Naive thymus-derived CD8-positive, alpha-beta T cell (primary cell): ENCODE measurements at regions not wholly inside any gene's neighbourhood (a gene's known extent, or its start where the extent isn't known, plus 50 kb on each side); places are given as distances from the start of the nearest gene placed in this dataset.

Experiments
- ATAC-seq, 2 donors: fragments of 150-1000 bp; cut with Tn5 transposase in 1 of 2; sonication (Bioruptor Pico), chemical (Tn5 transposase) in 1 of 2; 1 replicate in 1 of 2; 2 replicates in 1 of 2; pipeline ENCODE4 v1.10.0; 2021; ENCODE audit warnings: mild to moderate bottlenecking in 2 of 2, moderate library complexity in 2 of 2
- POLR2A ChIA-PET: fragments of 350-600 bp; sonication (Branson Sonifier 250); formaldehyde crosslinking; loops from one replicate; lab custom pipeline; 2021; ENCODE audit warnings: antibody characterized with exemption; lab: Charles Lee
- DNase-seq, 10 donors: peaks; one replicate each; pipeline versions ENCODE4 v3.0.0 to v3.0.0-alpha.2; 2020 to 2022
- H3K27ac Mint-ChIP-seq, 10 donors: one replicate each; pipeline ENCODE4 v1.8.0; 2020 to 2022; ENCODE audit warnings: mild to moderate bottlenecking in 10 of 10, mixed read lengths in 10 of 10, moderate library complexity in 4 of 10, inconsistent platforms in 1 of 10
- H3K27me3 Mint-ChIP-seq, 5 donors: one replicate each; pipeline ENCODE4 v1.8.0; 2021 to 2022; ENCODE audit warnings: mixed read lengths in 5 of 5
- H3K36me3 Mint-ChIP-seq, 3 donors: one replicate each; pipeline ENCODE4 v1.8.0; 2020 to 2022; ENCODE audit warnings: mixed read lengths in 3 of 3, mild to moderate bottlenecking in 2 of 3, inconsistent platforms in 1 of 3
- H3K4me1 Mint-ChIP-seq, 4 donors: one replicate each; pipeline ENCODE4 v1.8.0; 2021 to 2022; ENCODE audit warnings: mixed read lengths in 4 of 4
- H3K4me3 Mint-ChIP-seq, 10 donors: one replicate each; pipeline ENCODE4 v1.8.0; 2020 to 2022; ENCODE audit warnings: mild to moderate bottlenecking in 10 of 10, mixed read lengths in 10 of 10, moderate library complexity in 6 of 10, inconsistent platforms in 1 of 10
- H3K9me3 Mint-ChIP-seq, 9 donors: one replicate each; pipeline ENCODE4 v1.8.0; 2020 to 2022; ENCODE audit warnings: mixed read lengths in 9 of 9, mild to moderate bottlenecking in 3 of 9, inconsistent platforms in 1 of 9, moderate library complexity in 1 of 9

DNA sequence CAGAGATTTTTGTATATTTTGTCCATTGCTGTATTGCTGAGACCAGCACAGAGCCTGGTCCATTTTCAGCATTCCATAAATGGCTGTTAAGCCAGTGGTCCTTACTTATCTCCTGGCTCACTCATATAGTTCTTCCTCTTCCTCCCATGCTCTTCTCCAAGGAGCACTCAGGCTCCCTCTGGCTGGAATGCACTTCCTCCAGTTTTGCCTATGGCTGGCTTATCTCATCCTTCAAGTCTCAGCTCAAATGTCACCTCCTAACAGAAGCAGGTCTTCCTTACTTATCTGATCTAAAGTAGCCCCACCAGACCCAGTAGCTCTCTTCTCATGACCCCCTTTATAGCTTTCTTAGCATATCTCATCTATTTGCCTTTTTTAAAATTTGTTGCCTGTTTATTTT lies 146.9 kb downstream of the SLC30A10 start:
- Mint-ChIP-seq H3K27me3 (peaks cover 0 to 16% (median 10%) of the 10 kb centered on the region in 5 donors), H3K4me3 (no peak overlapping the region), H3K4me1 (peaks cover 0 to 7% (median 0%) of the 10 kb centered on the region in 4 donors), H3K27ac (no peak overlapping the region), H3K36me3 (no peaks in the 10 kb centered on the region), H3K9me3 (peaks cover 0 to 10% (median 4%) of the 10 kb centered on the region in 9 donors)
- POLR2A ChIA-PET = no interaction called here
- no peak for ATAC-seq
- DNase-seq = no peak

DNA sequence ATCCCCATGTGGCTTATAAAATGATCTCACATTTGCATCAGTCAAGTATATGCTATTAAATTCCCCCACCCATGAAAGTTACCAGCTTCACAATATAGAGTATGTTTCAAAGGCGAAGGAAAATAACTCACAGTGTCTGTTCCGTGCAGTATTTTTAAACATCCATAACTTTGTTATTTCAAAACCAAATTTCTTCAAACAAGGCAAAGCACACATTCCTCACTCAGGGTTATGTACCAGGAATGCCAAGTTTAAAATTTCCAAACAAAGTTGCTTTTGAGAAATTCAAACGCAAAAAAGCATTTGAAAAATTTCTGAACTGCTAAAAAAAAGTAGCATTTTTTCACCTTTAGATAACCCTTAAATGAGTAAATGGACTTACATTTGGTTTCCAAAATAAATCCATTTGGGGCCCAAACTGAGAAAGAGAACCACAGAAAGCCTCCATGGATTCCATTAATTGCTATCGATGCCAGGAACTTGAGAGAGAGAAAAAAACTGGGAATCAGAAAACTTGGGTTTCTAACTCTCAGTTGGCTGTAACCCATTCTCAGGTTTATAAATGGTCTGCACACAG lies 149.5 kb downstream of the SLC30A10 start:
- Mint-ChIP-seq H3K9me3 (peaks cover 2 to 15% (median 6%) of the 10 kb centered on the region in 9 donors), H3K4me1 (no peaks in the 10 kb centered on the region), H3K4me3 (no peak overlapping the region), H3K36me3 (peaks cover 0 to 2% (median 0%) of the 10 kb centered on the region in 3 donors), H3K27ac (no peak overlapping the region), H3K27me3 (peaks cover 0 to 10% (median 7%) of the 10 kb centered on the region in 5 donors)
- POLR2A ChIA-PET = no interaction called here
- ATAC-seq (no peak), DNase-seq (no peak)

DNA sequence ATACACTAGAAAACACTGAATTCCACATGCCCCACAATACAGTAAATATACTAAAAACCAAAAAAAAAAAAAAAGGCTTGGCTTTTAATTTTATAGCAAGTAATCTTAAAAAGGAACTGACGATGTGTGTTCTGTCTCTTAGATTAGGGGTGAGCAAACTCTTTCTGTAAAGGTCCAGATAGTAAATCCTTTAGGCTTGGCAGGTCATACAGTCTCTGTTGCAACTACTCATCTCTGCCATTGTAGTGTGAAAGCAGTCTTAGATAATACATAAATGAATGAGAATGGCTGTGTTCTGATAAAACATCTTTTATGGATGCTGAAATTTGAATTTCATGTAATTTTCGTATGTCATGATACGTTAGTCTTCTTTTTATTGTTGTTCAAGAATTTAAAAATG lies 150.2 kb downstream of the SLC30A10 start:
- POLR2A ChIA-PET = no interaction called here
- Mint-ChIP-seq H3K27me3 (peaks cover 0 to 6% (median 0%) of the 10 kb centered on the region in 5 donors), H3K27ac (no peak overlapping the region), H3K4me1 (no peaks in the 10 kb centered on the region), H3K4me3 (no peak overlapping the region), H3K36me3 (peaks cover 0 to 5% (median 0%) of the 10 kb centered on the region in 3 donors), H3K9me3 (peaks cover 0 to 13% (median 7%) of the 10 kb centered on the region in 9 donors)
- ATAC-seq (no peak), DNase-seq (no peak)

DNA sequence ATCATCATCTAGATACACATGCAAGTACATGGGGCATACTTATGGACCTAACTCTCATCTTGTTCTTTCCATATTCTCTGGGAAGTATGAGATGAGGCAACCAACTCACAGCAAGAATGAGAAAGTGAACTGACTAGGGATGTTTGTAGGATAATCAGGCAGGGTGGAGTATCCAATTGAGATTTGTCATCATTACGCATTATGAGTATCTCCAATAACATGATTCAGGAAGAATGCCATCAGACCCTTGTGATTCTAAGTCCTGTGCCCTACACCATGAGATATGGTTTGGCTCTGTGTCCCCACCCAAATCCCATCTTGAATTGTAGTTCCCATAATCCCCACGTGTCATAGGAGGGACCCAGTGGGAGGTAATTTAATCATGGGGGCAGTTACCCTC lies 154.0 kb downstream of the SLC30A10 start:
- Mint-ChIP-seq H3K36me3 (peaks cover 0 to 5% (median 0%) of the 10 kb centered on the region in 3 donors), H3K27ac (no peak overlapping the region), H3K4me3 (no peak overlapping the region), H3K9me3 (peaks cover 0 to 27% (median 9%) of the 10 kb centered on the region in 9 donors), H3K27me3 (peaks cover 0 to 2% (median 0%) of the 10 kb centered on the region in 5 donors), H3K4me1 (no peaks in the 10 kb centered on the region)
- ATAC-seq (no peak), DNase-seq (no peak)
- POLR2A ChIA-PET = no interaction called here

DNA sequence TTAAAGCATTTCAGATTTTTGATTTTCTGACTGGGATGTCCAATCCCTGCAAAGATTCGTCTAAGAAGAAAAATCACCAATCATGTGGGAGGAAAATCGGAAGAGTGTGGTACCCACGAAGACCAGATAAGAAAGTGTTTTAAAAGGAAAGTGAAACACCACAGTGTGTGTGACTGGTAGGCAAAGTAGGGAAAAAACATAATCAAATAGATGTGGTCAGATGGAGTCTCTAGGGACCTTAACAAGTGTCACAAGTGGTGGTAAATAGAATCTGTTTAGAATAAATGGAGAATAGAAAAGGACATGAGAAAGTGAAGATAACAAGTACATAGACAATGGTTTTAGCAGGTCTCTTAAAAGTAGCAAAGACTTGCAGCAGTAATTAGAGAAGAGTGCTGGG lies 154.6 kb downstream of the SLC30A10 start:
- peaks cover 0 to 5% (median 0%) of the 10 kb centered on the region in 3 donors for H3K36me3 Mint-ChIP-seq
- POLR2A ChIA-PET = no interaction called here
- no peaks in the 10 kb centered on the region for H3K4me1 Mint-ChIP-seq
- no peaks in the 10 kb centered on the region for H3K27me3 Mint-ChIP-seq
- no peak for DNase-seq
- no peak for ATAC-seq
- peaks cover 0 to 33% (median 9%) of the 10 kb centered on the region in 9 donors for H3K9me3 Mint-ChIP-seq
- no peak overlapping the region for H3K4me3 Mint-ChIP-seq
- no peak overlapping the region for H3K27ac Mint-ChIP-seq

DNA sequence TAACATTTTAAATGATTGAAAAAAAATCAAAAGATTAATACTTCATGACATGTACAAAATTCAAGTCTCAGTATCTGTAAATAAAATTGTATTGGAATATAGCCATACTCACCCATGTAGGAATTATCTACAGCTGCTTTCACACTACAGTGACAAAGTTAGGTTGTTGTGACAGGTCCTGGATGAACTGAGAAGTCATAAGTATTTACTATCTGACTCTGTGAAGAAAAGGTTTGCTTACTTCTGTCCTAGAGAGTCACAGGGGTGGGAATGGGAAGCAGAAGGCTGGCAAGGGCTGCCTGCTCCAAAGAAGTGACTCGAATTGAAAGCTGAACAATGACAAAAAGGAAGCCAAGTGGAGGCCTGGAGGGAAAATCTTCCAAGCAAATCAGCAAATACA lies 155.2 kb downstream of the SLC30A10 start:
- H3K9me3 Mint-ChIP-seq = peaks cover 0 to 34% (median 12%) of the 10 kb centered on the region in 9 donors
- H3K27me3 Mint-ChIP-seq = no peaks in the 10 kb centered on the region

DNA sequence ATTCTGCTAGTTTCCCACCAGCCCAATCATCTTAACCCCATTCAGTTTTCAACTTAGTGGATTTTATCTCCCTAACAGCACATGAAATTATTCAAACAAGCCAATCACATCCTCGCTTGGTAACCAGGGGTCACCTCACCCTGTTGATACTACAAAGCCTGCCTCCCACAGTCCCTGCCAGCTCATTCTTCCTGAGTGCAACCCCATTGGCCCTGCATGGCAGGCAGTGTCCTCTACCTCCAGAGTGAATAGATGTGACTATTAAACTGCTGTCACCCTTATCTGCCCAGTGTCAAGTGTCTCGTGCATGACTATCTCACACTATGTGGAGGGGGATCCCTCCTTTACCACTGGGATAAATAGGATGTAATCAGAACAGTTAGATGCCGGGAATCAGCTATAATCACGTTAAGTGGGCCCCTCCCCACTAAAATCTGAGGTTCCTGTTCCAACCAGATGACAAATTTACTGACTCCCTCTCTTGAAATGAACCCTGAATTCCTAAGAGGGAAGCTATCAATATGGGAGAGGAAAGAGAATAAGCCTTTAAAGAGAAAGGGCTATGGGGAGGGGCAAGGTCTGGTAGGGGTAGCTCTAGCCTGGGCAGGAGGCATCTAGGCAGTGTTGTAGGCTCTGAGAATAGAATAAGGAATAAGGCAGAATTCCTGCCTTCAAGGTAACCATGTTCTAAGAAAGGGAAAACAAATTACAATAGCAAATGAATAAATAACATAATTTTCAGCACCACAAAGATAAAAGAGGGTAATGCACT lies 155.9 kb downstream of the SLC30A10 start:
- DNase-seq = no peak
- Mint-ChIP-seq H3K9me3 (peaks cover 0 to 39% (median 15%) of the 10 kb centered on the region in 9 donors), H3K36me3 (peaks cover 0 to 5% (median 0%) of the 10 kb centered on the region in 3 donors), H3K27me3 (no peaks in the 10 kb centered on the region), H3K4me1 (no peaks in the 10 kb centered on the region), H3K27ac (no peak overlapping the region), H3K4me3 (no peak overlapping the region)
- POLR2A ChIA-PET = no interaction called here
- no peak for ATAC-seq

More for the DNA sequence above, 155.2 kb downstream of the SLC30A10 start:
- POLR2A ChIA-PET = no interaction called here
- H3K27ac Mint-ChIP-seq = no peak overlapping the region
- ATAC-seq (no peak), DNase-seq (no peak)
- peaks cover 0 to 5% (median 0%) of the 10 kb centered on the region in 3 donors for H3K36me3 Mint-ChIP-seq
- no peak overlapping the region for H3K4me3 Mint-ChIP-seq
- no peaks in the 10 kb centered on the region for H3K4me1 Mint-ChIP-seq

DNA sequence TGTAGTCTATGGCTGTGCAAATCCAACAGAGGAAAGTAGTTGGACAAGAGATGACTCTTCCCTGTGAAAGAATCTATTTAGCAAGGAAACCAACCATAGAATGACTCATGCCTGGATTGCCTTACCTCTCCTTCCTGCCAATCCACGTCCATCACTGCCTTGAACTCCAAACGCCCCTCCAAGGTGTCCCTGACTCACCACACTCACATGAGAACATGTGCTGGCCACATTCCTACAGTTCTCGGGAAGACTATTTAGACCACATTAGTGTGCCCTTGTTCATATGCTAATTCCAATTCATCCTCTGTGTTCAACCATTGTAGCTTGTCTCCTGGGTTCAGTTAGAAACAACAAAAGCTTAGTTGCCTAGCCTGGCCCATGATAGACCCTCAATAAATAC lies 157.3 kb downstream of the SLC30A10 start:
- DNase-seq (no peak), ATAC-seq (no peak)
- Mint-ChIP-seq H3K4me1 (no peaks in the 10 kb centered on the region), H3K27ac (no peak overlapping the region), H3K4me3 (no peak overlapping the region), H3K27me3 (no peaks in the 10 kb centered on the region), H3K9me3 (peaks cover 0 to 53% (median 16%) of the 10 kb centered on the region in 9 donors), H3K36me3 (peaks cover 0 to 5% (median 0%) of the 10 kb centered on the region in 3 donors)
- POLR2A ChIA-PET = no interaction called here

DNA sequence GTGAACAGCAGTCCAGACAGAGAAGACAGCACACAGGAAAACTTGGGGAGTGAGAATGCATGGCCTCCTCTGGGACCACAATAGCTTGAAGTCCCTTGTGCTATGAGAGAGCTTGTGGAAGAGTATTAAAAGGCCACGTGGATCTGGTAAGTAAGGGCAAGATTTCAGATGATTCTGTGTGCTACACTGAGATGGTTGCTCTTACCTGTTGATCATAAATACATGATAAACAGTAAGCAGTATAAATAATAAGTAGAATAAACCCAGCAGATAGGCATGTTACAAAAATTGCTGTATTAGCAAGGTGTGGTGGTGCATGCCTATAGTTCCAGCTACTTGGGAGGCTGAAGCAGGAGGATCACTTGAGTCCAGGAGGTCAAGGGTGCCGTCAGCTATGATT lies 150.4 kb upstream of the ZC3H11B start:
- peaks cover 0 to 42% (median 10%) of the 10 kb centered on the region in 9 donors for H3K9me3 Mint-ChIP-seq
- POLR2A ChIA-PET = no interaction called here
- ATAC-seq = no peak
- no peaks in the 10 kb centered on the region for H3K4me1 Mint-ChIP-seq
- no peaks in the 10 kb centered on the region for H3K36me3 Mint-ChIP-seq
- H3K27me3 Mint-ChIP-seq = peaks cover 0 to 12% (median 4%) of the 10 kb centered on the region in 5 donors
- H3K27ac Mint-ChIP-seq = no peak overlapping the region
- no peak for DNase-seq
- H3K4me3 Mint-ChIP-seq = no peak overlapping the region

DNA sequence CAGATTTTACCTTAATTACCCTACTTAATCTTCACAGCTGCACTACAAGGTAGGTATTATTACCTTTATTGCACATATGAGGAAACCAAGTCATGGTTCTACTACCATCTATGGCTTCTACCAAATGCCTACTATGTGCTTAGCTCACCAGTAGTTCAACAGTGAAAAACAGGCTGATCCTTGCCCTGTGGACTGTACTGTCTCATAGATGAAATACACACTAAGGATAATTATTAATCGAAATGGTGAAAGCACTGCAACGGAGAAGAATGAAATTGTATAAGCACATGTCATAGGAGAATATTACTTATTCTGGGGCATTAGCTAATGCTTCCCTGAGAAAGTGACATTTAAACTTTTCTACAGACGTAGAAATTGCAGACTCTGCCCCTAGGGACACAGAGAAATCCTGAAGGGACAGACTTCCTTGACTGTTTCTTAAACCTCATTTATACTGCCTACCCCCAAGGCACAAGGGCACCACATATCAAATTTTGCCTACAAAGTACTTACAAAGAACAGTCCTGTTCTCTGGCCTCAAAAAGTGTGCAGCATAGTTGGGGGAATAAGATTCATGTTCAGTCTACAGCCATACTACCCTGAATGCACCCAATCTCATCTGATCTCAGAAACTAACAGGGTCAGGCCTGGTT lies 148.4 kb upstream of the ZC3H11B start:
- H3K27ac Mint-ChIP-seq = no peak overlapping the region
- H3K4me3 Mint-ChIP-seq = no peak overlapping the region
- DNase-seq (no peak), ATAC-seq (no peak)
- H3K36me3 Mint-ChIP-seq = no peaks in the 10 kb centered on the region
- H3K4me1 Mint-ChIP-seq = no peaks in the 10 kb centered on the region
- peaks cover 0 to 25% (median 7%) of the 10 kb centered on the region in 9 donors for H3K9me3 Mint-ChIP-seq
- POLR2A ChIA-PET = no interaction called here
- peaks cover 0 to 12% (median 4%) of the 10 kb centered on the region in 5 donors for H3K27me3 Mint-ChIP-seq

DNA sequence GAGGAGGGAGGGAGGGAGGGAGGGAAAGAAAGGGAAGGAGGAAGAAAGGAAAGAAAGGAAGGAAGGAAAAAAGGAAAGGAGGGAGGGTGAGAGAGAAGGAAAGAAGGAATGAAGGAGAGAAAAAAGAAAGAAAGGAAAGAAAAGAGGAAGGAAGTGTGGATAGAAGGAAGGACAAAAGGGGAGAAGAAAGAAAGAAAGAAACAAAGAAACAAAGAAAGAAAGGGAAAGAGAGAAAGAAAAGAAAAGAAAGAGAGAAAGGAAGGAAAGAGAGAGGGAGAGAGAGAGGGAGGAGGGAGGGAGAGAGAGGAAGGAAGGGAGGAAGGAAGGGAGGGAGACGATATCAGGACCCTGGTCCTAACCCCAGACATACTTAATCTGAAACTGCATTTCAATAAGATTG lies 146.2 kb upstream of the ZC3H11B start:
- POLR2A ChIA-PET = no interaction called here
- no peaks in the 10 kb centered on the region for H3K4me1 Mint-ChIP-seq
- peaks cover 0 to 12% (median 2%) of the 10 kb centered on the region in 9 donors for H3K9me3 Mint-ChIP-seq
- peaks cover 0 to 11% (median 4%) of the 10 kb centered on the region in 5 donors for H3K27me3 Mint-ChIP-seq
- H3K36me3 Mint-ChIP-seq = no peaks in the 10 kb centered on the region
- DNase-seq (no peak), ATAC-seq (no peak)
- no peak overlapping the region for H3K27ac Mint-ChIP-seq
- no peak overlapping the region for H3K4me3 Mint-ChIP-seq

DNA sequence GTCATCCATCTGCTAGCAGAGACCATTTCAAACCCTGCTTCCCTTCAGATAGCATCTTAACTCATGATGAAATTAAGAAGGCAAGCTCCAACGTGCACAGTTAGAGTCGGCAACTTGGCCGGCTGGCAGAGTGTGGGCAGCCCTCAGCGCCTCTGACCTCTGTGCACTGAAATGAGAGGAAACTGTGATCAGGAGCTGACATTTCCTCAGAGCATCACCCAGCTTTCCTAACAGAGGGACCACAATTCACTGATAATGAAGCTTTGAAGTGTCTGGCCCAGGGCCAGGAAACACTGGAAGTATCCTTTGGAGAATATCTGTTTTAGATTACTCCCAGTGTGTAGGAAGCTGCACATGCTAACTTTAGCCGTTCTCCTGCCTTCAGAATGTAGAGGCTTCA lies 145.0 kb upstream of the ZC3H11B start:
- Mint-ChIP-seq H3K4me1 (no peaks in the 10 kb centered on the region), H3K36me3 (no peaks in the 10 kb centered on the region), H3K9me3 (peaks cover 0 to 4% (median 0%) of the 10 kb centered on the region in 9 donors), H3K27me3 (peaks cover 0 to 8% (median 1%) of the 10 kb centered on the region in 5 donors), H3K4me3 (no peak overlapping the region), H3K27ac (no peak overlapping the region)
- POLR2A ChIA-PET = no interaction called here
- no peak for DNase-seq
- no peak for ATAC-seq

DNA sequence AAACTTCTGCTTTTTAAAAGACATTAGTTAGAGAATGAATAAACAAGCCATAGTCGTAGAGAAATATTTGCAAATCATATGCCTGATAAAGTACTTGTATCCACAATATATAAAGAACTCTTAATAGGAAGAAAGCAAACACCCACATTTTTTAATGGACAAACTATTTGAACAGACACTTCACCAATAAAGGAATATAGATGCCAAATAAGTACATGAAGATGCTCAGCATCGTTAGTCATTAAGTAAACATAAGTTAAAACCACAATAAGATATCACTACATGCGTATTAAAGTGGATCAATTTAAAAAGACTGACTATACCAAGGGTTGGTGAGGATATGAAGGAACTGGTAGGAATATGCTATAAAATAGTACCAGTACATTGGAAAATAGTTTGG lies 142.3 kb upstream of the ZC3H11B start:
- no peaks in the 10 kb centered on the region for H3K4me1 Mint-ChIP-seq
- no peak overlapping the region for H3K27ac Mint-ChIP-seq
- peaks cover 0 to 8% (median 0%) of the 10 kb centered on the region in 5 donors for H3K27me3 Mint-ChIP-seq
- H3K9me3 Mint-ChIP-seq = peaks cover 0 to 12% (median 2%) of the 10 kb centered on the region in 9 donors
- no peak for ATAC-seq
- no peak overlapping the region for H3K4me3 Mint-ChIP-seq
- peaks cover 0 to 2% (median 0%) of the 10 kb centered on the region in 3 donors for H3K36me3 Mint-ChIP-seq
- no peak for DNase-seq
- POLR2A ChIA-PET = no interaction called here
